CD4-positive, alpha-beta T cell treated with Interleukin-10 for 1 hour (primary cell): ENCODE measurements at regions not wholly inside any gene's neighbourhood (a gene's known extent, or its start where the extent isn't known, plus 50 kb on each side); places are given as distances from the start of the nearest gene placed in this dataset.

Experiments
- DNase-seq: peaks from one replicate; pipeline ENCODE4 v3.0.0-alpha.2; 2020

DNA sequence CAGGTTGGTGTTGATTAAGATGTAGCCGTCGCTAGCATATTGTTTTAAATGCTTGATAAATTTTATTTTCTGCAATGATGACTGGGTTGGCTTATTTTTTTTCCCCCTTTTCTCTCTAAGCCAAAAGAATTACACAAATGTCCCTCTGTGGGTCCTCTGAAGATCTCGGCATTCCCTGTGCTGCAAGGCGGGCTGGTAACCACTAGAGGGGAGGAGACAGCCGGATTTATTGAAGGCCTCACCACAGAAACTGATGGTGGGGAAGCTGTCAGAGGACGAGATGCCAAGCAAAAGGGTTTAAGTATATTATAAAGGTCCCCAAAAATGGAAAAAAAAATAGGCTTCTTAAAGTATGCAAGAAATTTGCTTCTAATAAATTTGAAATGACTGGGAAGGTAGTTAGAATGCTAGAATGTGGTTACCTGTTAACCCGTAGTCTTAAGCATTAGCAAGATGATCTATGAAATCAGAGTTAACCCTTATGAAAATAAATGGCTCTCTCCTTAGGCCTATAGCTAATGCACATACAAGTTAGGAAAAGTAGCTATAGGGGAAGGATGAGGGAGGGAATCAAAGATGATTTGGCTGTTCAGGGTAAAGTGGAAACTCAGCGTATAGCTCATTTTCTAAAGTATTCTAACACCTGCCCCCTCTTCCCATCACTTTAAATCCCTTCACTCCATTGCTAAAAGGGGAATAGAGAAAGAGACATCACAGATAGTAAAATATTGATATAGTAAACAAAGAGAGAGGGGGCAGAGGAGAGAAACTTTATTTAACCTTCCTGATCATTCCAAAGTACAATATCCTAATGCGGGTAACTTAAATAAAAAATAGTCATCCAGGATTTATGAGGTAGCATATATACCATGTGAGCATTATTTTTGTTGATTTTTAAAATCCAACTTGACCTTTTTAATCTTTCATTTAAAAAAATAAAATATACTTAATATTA, 894.5 kb upstream of the POU3F3 start:
- no peak for DNase-seq

DNA sequence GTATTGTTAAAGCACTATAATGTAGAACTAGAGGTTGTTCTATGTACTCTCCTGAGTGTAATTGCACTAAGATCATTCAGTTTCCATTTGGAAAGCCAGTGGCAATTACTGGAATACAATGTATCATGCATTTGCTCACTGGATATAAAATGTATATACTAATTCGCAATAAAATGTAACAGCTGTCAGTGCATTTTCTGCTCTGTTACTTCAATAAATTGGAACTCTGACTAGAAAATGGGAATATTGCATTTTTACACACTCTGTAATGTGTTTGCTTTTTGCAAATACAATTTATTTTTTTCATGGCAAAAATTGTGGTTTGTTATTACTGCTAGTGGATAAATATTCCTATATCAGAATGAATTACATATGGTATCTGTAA, 893.8 kb upstream of the POU3F3 start:
- DNase-seq: no peak

DNA sequence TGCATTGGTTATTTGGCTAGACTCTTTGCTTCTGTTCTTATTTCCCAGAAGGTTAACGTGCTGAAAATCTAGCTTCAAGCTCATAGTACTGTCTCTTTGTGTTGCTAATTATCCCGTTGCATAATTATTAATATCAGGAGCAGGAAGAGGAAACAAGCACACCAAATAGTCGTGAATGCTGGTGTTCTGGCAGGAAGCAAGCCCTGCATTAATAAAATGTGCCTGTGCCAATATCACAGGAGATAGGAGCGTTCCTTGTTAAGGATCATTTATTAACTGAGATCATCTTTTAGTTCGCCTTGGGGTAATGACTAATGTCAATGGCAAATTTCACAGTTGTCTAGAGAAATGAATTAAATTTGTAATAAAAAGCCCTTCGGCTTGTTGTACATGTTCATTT, 893.0 kb upstream of the POU3F3 start:
- DNase-seq: no peak

DNA sequence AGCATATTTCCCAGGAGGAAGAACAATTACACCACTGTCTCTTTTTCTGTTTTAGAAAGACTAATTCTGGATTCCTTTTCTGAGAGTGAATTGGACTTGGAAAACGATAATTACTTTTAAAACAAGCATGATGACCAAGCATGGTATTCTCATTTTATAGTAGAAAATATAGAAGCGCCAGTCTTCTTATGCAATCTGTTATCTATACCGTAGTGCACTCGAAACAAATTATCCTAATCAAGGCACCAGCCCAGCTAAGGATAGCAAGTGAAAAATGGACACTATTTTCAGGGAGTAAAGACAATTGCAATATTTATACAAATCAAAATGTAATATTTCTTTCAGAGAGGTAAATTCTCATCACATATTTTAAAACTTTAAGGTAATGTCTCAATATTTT, 892.1 kb upstream of the POU3F3 start:
- no peak for DNase-seq

DNA sequence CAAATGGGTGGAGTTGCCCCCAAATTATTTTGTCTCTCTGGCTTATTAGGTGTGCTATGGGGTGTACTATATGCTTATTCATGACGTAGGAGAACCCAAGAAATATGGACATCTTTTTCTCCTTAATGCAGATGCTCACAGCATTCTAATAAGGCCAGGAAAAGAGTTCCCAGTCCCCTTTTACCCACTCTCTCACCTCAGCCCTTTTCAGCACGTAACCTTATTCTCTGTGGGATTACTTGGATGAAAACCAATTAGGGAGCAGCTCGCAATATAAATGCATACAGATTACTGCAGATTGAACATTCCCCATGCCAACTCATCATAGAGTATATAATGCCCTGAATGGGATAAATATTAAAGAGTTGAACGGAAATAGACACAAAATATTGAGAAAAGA, 891.2 kb upstream of the POU3F3 start:
- DNase-seq: no peak

DNA sequence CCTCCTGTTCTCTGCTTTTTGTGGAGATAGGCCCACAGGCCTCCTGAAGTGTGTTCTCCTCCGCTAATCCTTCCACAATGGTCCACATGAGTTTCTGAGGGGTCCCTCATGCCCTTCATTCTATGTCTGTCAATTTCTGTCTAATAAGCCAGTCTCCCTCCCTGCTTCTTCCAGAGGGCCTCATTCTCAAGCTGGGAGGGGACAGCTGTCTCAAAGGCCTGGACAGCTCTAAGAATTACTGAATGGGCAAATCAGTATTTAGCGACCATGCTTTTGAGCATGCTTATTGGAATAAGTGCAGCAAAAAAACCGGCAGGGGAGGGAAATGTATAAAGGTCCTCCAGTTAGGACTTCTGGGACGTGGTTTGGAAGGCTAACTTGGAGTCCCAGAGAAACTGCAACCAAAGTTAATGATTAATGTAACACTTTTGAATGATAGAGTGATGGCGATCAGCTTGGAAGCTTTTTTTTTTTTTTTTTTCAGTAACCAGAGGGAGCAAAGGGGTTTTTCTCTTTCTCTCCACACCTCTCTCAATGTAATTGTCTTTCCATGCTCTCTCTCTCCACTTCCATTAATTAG, 890.7 kb upstream of the POU3F3 start:
- no peak for DNase-seq

DNA sequence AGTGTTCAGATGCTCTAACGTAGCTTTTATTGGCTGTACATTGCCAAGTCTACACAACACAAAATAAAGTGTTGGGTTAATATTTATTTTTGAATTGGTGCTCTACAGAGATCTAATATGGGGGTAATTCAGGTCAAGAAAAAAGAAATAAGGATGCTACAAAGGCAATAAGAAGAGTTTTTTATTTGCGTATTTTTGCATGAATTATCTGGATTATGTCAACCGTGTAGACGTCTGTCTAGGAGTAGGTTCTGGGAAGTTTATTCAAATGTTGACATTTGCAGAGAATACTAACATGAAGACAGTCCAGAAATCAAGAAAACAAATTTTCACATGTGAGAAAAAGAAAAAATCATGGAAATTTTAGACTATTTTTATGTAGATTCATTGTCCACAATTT, 876.7 kb upstream of the POU3F3 start:
- DNase-seq: no peak

DNA sequence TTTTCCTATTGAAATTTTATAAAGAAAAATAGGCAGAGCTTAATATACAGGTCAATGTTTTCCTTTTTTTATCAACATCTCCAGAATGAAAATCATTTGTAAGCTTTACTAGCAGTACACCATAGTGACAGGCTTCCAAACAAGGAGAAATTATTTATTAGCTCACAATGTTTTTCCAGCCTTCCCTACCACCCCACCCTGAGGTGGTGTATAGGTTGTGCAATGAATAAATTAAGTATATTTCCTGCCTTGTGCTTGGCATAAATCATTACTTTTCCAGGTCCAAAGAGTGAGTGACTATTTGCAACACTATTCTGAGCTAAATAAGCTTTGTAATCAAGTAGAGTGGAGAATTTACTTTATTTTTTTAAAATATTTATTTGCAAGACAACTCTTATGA, 876.2 kb upstream of the POU3F3 start:
- no peak for DNase-seq

DNA sequence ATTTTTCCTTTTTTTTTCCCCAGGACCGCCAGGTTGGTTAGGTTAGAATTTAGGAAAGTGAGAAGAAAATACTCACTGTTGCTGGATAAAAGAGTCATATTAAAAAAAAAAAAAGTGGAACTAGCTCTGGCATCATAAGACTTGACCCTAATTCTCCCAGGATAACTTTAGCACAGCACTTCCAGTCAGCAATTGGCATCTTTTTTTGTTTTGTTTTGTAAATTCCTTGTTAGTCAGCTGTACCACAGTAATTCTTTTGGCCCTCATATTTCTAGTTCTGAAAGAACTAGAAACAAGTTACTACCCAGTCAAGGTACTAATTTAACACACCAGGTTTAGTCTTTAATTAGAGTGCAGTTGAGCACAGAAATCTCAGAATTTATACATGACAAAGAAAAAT, 873.5 kb upstream of the POU3F3 start:
- no peak for DNase-seq

DNA sequence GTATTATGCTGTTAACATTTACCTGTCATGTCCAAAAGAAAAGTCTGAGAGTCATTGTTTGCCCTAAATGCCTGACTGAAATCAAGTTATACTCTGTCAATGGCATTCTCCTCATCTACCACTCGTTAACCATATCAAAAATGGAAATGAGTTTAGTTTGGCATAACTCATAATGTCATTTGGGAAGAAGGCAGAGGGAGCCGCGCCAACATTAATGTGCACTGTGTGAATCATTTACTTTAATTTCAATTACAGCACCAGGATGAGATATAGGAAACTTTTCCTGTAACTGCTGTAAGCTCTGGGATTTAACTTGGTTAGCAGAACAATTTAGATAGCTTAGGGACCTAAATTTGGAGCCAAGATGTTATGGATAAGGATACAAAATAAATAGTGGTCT, 871.2 kb upstream of the POU3F3 start:
- DNase-seq: no peak

DNA sequence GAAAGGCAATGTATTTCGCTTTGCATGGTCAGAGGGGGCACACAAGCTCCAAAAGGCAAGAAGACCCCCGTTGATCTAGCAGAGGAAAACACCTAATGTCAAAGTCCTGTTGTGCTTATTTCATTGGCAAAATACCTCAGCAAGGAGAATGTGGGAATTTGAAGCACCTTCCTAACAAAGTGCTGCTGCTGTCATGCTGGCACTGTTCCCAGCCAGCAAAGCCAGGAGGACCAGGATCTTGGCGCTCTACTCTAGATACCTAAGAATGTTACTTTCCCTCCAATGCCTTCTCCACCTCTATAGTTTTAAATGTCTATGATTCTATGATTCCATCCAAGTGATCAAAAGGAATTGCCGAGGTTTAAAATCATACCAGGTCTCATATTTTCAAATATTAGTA, 867.9 kb upstream of the POU3F3 start:
- DNase-seq: no peak

DNA sequence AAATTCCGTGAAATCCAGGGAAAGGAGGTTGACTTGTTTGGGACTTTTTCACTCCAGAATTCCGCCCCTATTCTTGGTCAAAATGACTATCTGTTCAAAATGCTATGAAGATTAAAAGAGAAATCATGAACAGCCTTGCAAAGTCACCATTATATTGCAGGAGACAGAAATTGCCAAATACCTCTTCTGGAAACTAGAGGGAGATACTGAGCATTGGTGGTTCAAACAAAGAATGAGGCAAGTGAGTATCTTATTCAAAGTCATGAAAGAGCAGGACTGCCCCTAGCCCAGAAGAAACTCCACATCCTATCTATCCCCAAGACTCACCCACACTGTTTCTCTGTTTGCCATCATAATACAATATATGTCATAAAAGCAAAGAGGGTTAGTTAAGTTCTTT, 862.3 kb upstream of the POU3F3 start:
- no peak for DNase-seq

DNA sequence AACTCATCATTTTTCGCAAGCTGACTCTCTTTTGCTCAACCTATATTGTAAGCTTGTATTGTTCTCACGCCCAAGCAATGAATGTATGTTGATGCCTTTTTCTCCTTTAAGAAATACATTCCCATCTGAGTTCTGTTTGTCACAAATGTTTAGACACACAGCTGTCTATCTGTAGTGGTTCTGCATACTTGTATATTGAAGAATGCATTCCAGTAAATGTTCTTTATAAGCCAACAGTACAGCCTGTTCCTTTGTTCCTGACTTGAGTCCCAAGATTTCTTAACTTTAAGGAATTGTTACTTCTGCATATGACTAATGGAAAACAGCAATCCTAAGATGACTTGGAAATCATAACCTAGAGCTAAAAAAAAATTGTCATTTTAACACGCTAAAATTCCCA, 849.1 kb upstream of the POU3F3 start:
- DNase-seq: no peak

DNA sequence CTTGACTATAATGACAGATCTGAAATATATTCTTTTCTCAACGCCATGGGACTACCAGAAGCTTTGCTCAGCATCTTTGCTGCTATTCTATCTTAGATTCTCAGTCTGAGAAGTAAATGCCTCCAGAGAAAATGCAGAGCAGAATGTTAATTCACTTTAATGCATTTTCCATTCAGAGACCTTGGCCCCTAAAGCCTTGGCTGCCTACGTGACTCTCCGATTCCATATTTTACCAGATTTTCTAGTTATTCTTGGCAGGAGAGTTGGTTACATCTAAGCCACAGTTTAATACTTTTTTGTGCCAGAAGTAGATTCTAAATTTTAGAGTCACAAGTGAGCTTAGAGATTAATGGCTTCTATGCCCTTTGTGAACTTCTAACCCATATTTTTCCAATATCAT, 837.1 kb upstream of the POU3F3 start:
- DNase-seq: no peak

DNA sequence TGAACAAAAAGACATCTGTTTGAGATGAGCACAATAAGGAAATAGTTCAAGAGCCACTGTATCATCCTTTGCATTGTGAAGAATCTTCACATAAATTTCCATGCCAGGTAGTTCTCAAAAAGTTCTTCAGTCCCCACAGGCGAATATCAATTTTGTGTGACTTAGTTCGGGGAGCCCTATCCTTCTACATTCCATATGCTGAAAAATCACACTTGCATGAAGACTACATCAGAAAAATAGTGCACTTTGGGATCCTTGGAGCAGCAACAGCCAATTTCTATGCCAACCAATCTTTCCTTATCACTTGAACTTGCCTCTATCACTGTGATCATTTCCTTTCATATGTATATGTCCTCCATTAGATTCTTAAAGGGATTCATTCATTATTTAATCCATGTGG, 830.6 kb upstream of the POU3F3 start:
- DNase-seq: no peak

DNA sequence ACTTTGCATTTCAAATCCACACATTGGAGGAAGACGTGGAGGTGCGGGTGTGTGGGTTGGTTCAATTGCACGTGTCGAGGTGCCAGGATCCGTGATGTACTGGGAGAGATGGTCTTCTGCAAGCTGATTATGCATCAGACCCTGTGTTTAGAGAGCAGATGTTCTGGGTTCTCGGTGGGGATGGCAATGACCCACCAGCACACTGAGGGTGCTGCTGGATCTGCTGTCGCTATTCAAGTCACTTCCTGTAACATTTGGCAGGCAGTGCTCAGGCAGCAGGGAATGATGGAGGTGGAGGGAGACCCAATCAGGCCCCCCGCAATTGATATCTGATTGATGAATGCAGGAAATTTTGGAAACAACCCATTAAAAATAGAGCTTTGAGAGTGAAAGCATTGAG, 830.1 kb upstream of the POU3F3 start:
- no peak for DNase-seq

DNA sequence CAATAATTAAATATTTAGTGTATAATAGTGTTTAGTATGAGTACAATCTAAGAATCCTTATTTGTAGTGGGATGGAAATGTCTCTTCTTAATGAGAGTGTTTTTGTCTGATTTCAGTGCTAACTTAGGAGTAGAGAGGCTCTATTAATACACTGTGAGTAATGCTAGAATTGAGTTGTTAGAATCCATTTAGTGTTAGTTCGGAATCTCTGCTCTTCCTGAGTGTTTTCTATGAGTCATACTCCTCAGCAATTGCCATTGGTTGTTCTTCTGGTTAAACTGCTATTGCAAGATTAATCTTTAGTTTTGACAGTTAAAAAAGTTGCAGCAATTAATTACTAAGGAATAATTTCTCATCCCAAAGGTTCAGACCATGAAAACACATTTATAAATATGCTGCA, 828.6 kb upstream of the POU3F3 start:
- DNase-seq: no peak

DNA sequence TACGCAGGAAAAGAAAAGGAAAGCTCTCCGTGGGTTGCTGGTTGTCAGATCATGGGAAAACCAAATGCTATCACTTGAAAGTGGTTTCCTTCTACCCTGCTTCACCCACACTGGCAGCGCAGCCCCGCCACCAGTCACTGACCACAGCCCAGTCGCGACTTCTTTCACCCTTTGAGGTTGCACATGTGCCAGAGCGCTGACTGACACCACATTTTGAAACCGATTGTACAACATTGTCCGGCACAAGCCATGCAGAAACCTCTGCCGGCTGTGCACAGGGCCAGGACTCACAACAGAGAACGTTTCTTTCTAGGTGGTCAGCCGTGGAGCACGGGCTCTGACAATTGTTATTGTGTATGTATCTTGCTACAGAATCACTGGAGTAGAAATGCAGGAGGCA, 827.2 kb upstream of the POU3F3 start:
- DNase-seq: no peak

DNA sequence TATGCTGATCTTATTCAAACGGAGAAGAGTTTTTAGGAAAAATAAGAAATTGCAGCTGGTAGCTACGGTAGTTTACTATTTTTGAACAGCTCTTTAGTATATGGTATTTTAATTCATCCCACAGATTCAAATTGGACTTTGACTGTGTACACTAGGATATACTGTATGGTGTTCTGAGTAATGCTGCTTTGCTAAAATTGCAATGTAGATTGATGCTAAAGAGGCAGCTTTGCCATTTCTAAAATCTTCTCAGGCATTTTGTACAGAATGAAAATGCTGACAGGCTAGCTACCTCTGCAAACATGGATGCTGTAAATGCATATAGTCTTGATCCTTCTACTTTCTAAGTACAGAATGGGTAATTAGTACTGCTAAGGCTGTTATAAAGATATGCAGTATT, 826.6 kb upstream of the POU3F3 start:
- no peak for DNase-seq

DNA sequence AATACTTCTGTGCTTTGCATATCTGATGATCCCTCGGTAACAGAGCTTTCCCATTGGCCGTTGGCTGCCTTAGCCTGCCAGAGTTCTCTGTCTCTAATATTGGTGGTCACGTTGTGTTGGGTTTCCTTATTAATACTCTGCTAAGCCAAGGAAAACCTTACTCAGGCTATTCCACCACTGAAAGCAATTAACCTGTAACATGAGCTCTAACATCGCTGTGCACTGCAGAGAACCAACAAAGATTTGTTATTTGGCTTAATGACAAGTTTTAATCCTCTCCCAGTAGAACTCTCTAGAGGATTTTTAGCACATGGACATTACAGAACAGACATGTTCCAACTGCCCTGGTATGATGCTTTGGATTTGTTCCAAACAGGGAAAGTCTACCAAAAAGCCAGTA, 825.9 kb upstream of the POU3F3 start:
- no peak for DNase-seq

DNA sequence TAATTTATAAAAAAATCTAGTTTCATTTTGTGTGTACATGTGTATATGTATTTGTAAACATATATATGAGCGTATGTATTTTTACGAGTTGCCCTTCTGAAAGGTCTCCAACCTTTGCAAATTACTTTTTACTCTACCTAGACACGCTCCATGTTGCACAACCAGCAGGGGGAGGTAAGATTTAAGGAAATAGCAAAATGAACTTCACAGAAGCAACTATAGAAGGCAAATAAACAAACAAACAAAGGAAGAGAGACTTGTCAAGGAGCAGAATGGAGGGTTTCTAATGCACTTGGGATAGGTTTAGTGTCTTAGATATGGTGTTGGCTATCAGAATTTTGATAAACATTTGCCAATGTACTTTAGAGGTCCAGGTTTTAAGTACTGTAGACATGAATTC, 820.5 kb upstream of the POU3F3 start:
- DNase-seq: no peak

DNA sequence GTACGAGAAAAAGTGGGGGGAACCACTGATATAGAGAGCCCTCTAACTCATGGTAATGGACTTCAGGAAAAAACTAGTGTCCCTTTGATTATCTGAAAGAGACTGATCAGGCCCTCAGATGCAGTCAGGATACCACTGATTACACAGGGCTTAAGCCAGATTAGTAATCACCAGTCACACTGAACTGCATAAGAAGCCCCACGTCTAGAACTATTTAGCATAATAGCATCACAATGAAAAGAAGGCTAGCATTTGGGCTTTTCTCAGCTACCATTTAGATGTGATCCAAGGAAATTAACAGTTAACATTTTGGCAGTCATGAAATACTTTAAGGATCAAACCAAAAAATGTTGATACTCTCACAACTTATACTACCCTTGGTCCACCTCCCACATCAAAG, 813.1 kb upstream of the POU3F3 start:
- no peak for DNase-seq

DNA sequence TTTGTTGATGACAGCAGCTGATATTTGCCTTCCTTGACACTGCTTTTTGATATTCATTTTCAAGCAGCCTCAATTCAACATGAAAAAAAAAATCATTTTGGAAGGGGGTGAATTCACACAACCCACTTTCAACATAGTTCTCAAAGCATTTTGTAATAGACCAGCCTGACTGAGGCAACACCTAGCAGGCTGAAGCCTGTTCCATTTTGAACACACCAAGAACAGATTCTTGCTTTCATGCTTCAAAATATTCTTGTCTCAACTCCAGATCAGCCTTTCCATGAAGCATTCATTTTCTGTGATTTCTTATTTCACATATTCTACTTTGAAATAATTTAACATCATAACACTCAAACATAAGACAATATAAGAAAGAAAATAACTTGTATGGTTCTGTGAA, 812.6 kb upstream of the POU3F3 start:
- DNase-seq: no peak

DNA sequence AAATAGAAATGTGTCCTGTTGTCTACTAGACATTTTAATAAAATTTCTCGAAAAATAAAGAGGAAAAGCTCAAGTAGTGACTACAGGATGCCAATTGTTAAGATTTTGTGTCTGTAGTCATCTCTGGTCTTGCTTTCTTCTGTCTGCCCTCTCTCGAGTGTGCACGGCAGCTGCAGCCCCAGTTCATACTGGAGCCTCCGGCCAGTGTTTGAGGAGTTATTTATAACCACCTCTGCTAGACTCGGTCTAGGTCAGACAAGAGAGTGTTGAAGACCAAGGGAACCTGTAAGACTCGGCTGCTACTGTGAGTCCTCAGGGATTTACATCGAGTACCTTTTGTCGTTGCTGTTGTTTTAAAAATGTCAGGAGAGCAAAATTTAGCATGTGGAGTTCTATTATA, 810.1 kb upstream of the POU3F3 start:
- no peak for DNase-seq

DNA sequence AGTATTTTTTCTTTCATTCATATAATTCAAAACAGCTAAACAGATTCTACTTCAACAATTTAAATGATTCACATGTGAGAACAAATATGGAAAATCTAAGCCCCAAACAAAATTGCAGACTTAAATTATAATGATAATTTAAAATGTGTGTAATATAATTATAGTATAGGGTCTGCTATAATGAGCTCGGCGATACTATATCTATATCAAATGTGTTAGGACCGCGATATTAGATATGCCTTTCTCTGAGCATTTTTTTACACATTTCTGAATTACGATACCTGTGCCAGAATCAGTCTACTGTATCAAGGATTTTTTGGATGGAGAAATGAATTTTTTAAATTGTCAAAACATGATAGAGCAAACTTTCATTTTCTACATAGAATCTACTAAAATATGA, 808.8 kb upstream of the POU3F3 start:
- no peak for DNase-seq
